CD4-positive, alpha-beta T cell (primary cell): ENCODE measurements at regions not wholly inside any gene's neighbourhood (a gene's known extent, or its start where the extent isn't known, plus 50 kb on each side); places are given as distances from the start of the nearest gene placed in this dataset.

Experiments used
- ATAC-seq: fragments of 200-7000 bp; cut with Tn5 transposase; one replicate; pipeline ENCODE4 v1.10.0; 2022; ENCODE audit warnings: mild to moderate bottlenecking; ENCODE audit not compliant: poor library complexity
- CTCF ChIA-PET: fragments of 350-600 bp; sonication (Branson Sonifier 250); formaldehyde crosslinking; loops from one replicate; lab custom pipeline; 2021; ENCODE audit warnings: antibody characterized with exemption, inconsistent platforms; lab: Charles Lee
- POLR2A ChIA-PET: fragments of 350-600 bp; sonication (Branson Sonifier 250); formaldehyde crosslinking; loops from one replicate; lab custom pipeline; 2021; ENCODE audit warnings: antibody characterized with exemption, inconsistent platforms; lab: Charles Lee
- DNase-seq, 14 experiments: peaks; one replicate each; pipeline ENCODE4 v3.0.0-alpha.2; 2013 to 2020; ENCODE audit warnings: mixed read lengths in 2 of 14
- H3K27ac ChIP-seq, 2 donors: one replicate each; pipeline versions ENCODE4 v1.5.1 to v1.7.0; 2013; ENCODE audit warnings: low read length in 2 of 2, low read depth in 1 of 2, mild to moderate bottlenecking in 1 of 2
- H3K27me3 ChIP-seq, 2 experiments: 1 replicate in 1 of 2; 2 replicates in 1 of 2; pipeline versions ENCODE4 v1.6.1 to v1.7.0; 2013; ENCODE audit warnings: low read length in 2 of 2, control low read depth in 1 of 2, mild to moderate bottlenecking in 1 of 2, moderate library complexity in 1 of 2; ENCODE audit not compliant: insufficient read depth in 2 of 2, control insufficient read depth in 1 of 2
- H3K36me3 ChIP-seq: one replicate; pipeline ENCODE4 v1.6.1; 2013; ENCODE audit warnings: low read length, control low read depth; ENCODE audit not compliant: insufficient read depth
- H3K4me1 ChIP-seq: one replicate; pipeline ENCODE4 v1.6.1; 2013; ENCODE audit warnings: low read length, control low read depth; ENCODE audit not compliant: insufficient read depth
- H3K4me3 ChIP-seq: one replicate; pipeline ENCODE4 v1.5.1; 2013; ENCODE audit warnings: mild to moderate bottlenecking, low read length, moderate library complexity
- H3K9me3 ChIP-seq, 2 experiments: 1 replicate in 1 of 2; 2 replicates in 1 of 2; pipeline versions ENCODE4 v1.6.1 to v1.7.0; 2013; ENCODE audit warnings: low read length in 2 of 2, mild to moderate bottlenecking in 2 of 2, control low read depth in 1 of 2, moderate library complexity in 1 of 2; ENCODE audit not compliant: control insufficient read depth in 1 of 2, insufficient read depth in 1 of 2
- H3K27ac Mint-ChIP-seq: one replicate; pipeline ENCODE4 v1.8.0; 2020; ENCODE audit warnings: mixed read lengths
- H3K27me3 Mint-ChIP-seq: one replicate; pipeline ENCODE4 v1.8.0; 2021; ENCODE audit warnings: mixed read lengths
- H3K36me3 Mint-ChIP-seq: one replicate; pipeline ENCODE4 v1.8.0; 2021; ENCODE audit warnings: low read depth, mixed read lengths
- H3K4me1 Mint-ChIP-seq: one replicate; pipeline ENCODE4 v1.8.0; 2021; ENCODE audit warnings: low read depth, mixed read lengths
- H3K4me3 Mint-ChIP-seq: one replicate; pipeline ENCODE4 v1.8.0; 2020; ENCODE audit warnings: mild to moderate bottlenecking, mixed read lengths
- H3K9me3 Mint-ChIP-seq: one replicate; pipeline ENCODE4 v1.8.0; 2020; ENCODE audit warnings: mixed read lengths
- CTCF ChIP-seq: fragments of 200-600 bp; IDR thresholded peaks from one replicate; pipeline ENCODE4 v1.8.0; 2022; ENCODE audit warnings: antibody characterized with exemption, mild to moderate bottlenecking
- intact Hi-C, 2 experiments: fragments of 100-400 bp; cut with DNase I in 1 of 2; cut with micrococcal nuclease in 1 of 2; formaldehyde crosslinking; loops; one replicate each; pipeline versions ENCODE4 v1.15.1 to v1.9.0; 2023 to 2025; cut with DNase I, micrococcal nuclease

GRCh38 chr3:159026510-159026909 is 224.7 kb downstream of the MFSD1 start:
- TF ChIP-seq CTCF: no peak
- Mint-ChIP-seq H3K4me3 (no peak overlapping the region), H3K27ac (no peak overlapping the region), H3K4me1 (no peaks in the 10 kb centered on the region), H3K9me3 (peaks cover 4% of the 10 kb centered on the region), H3K27me3 (no peaks in the 10 kb centered on the region), H3K36me3 (no peaks in the 10 kb centered on the region)
- CTCF ChIA-PET: no interaction called here
- Histone ChIP-seq H3K27me3 (no peaks in the 10 kb centered on the region), H3K36me3 (no peaks in the 10 kb centered on the region), H3K4me3 (no peak overlapping the region), H3K27ac (no peak overlapping the region), H3K9me3 (peaks cover 7 to 9% of the 10 kb centered on the region in 2 experiments), H3K4me1 (no peaks in the 10 kb centered on the region)
- no peak for DNase-seq
- POLR2A ChIA-PET: no interaction called here
- no peak for ATAC-seq
- intact Hi-C loops: no loop called here

GRCh38 chr3:159028706-159029105 is 226.9 kb downstream of the MFSD1 start:
- TF ChIP-seq CTCF: no peak
- ATAC-seq: no peak
- H3K27me3 ChIP-seq: no peaks in the 10 kb centered on the region
- intact Hi-C loops: no loop called here
- peaks cover 0 to 4% of the 10 kb centered on the region in 2 experiments for H3K9me3 ChIP-seq
- Mint-ChIP-seq H3K36me3 (no peaks in the 10 kb centered on the region), H3K27me3 (no peaks in the 10 kb centered on the region), H3K4me3 (no peak overlapping the region), H3K9me3 (no peaks in the 10 kb centered on the region), H3K27ac (no peak overlapping the region), H3K4me1 (no peaks in the 10 kb centered on the region)
- H3K36me3 ChIP-seq: no peaks in the 10 kb centered on the region
- H3K4me1 ChIP-seq: no peaks in the 10 kb centered on the region
- ChIA-PET CTCF (no interaction called here), POLR2A (interaction anchor here (0.6 kb wide), 1 partner anchor 20 kb away, joined by 3 read pairs; no protein-coding TSS in a partner anchor)
- no peak overlapping the region for H3K27ac ChIP-seq
- no peak overlapping the region for H3K4me3 ChIP-seq
- DNase-seq: no peak

- no peak for TF ChIP-seq CTCF
- Mint-ChIP-seq H3K27ac (no peak overlapping the region), H3K9me3 (no peaks in the 10 kb centered on the region), H3K4me1 (no peaks in the 10 kb centered on the region), H3K27me3 (no peaks in the 10 kb centered on the region), H3K36me3 (no peaks in the 10 kb centered on the region), H3K4me3 (no peak overlapping the region)
- DNase-seq: no peak
- Histone ChIP-seq H3K36me3 (no peaks in the 10 kb centered on the region), H3K27me3 (no peaks in the 10 kb centered on the region), H3K4me1 (no peaks in the 10 kb centered on the region), H3K9me3 (peaks cover 0 to 4% of the 10 kb centered on the region in 2 experiments), H3K4me3 (no peak overlapping the region), H3K27ac (no peak overlapping the region)
- intact Hi-C loops: no loop called here
- ATAC-seq: no peak
- ChIA-PET CTCF (no interaction called here), POLR2A (no interaction called here)
These were observed 227.6 kb downstream of the MFSD1 start for GRCh38 chr3:159029306-159030026.
